AG04449 (cell line): ENCODE measurements at regions not wholly inside any gene's neighbourhood (a gene's known extent, or its start where the extent isn't known, plus 50 kb on each side); places are given as distances from the start of the nearest gene placed in this dataset.

Experiments
- CTCF ChIA-PET: fragments of 350-600 bp; formaldehyde crosslinking; extraction: SDS; loops from one replicate; lab custom pipeline; 2021; ENCODE audit warnings: antibody characterized with exemption; lab: Yijun Ruan, JAX
- POLR2A ChIA-PET: fragments of 400-600, 350-600 bp; formaldehyde crosslinking; extraction: SDS; loops from one replicate; lab custom pipeline; 2020; ENCODE audit warnings: antibody characterized with exemption, inconsistent platforms; lab: Yijun Ruan, JAX
- DNase-seq: peaks from one replicate; pipeline ENCODE4 v3.0.0-alpha.2; 2010; ENCODE audit warnings: low read depth, low spot score
- H3K4me3 ChIP-seq: 2 replicates; pipeline ENCODE4 v1.5.1; 2011; ENCODE audit warnings: low read depth, mild to moderate bottlenecking, control low read depth, low read length
- TF ChIP-seq, protein P1 (sequence below): IDR thresholded peaks from one replicate; pipeline ENCODE4 v1.5.1; 2011; ENCODE audit warnings: mild to moderate bottlenecking, moderate library complexity, low read length, control low read depth, inconsistent platforms; ENCODE audit not compliant: insufficient read depth; ENCODE audit errors: missing control alignments

DNA sequence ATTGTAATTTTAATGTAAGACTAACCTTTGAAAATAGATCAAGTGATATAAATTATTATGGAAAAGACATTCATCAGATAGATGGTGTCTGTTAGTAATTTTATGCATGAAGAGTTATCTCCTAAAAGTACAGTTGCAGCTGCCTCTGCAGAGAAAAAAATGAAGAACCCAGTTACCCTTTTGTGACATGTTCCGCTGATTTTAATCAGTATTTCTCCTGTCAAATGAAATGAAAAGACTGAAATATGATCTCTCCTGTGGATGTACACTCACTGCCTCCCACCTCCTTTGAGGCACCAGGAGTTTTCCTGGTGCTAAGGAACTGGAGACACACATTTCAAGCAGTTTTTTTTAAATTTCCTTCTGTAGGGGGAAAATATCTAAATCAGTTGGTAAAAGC is 277.4 kb downstream of the KIF4B start:
- CTCF ChIA-PET, result no interaction called here
- DNase-seq, result no peak
- H3K4me3 ChIP-seq, result no peak overlapping the region
- POLR2A ChIA-PET, result no interaction called here
- TF ChIP-seq, protein P1, sequence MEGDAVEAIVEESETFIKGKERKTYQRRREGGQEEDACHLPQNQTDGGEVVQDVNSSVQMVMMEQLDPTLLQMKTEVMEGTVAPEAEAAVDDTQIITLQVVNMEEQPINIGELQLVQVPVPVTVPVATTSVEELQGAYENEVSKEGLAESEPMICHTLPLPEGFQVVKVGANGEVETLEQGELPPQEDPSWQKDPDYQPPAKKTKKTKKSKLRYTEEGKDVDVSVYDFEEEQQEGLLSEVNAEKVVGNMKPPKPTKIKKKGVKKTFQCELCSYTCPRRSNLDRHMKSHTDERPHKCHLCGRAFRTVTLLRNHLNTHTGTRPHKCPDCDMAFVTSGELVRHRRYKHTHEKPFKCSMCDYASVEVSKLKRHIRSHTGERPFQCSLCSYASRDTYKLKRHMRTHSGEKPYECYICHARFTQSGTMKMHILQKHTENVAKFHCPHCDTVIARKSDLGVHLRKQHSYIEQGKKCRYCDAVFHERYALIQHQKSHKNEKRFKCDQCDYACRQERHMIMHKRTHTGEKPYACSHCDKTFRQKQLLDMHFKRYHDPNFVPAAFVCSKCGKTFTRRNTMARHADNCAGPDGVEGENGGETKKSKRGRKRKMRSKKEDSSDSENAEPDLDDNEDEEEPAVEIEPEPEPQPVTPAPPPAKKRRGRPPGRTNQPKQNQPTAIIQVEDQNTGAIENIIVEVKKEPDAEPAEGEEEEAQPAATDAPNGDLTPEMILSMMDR, result no peak

DNA sequence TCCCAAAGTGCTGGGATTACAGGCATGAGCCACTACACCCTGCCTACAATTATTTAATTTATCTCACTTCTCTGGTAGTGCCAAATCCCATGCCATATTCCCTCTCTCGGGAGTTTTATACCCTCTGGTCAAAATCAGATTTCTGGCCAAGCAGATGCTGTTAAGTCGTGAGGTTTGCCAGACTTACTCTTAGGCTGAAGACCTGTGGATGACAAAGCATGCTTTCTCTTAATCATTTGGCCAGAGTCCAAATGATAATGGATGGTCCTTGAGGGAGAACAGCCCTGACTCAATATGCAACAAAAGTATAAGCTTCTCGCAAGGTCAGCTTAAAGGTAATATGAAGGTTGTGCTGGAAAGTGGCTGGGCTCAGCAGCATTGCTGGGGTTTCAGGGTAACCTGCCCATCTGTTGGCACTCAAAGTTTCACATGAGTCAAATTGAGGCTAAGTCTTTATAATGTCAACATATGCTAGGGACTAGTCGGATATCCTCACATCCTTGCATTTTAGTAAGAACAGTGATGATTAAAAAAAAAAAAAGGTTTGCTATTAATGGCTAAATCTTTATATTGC is 280.1 kb downstream of the KIF4B start:
- TF ChIP-seq, protein P1, result no peak
- DNase-seq, result no peak
- no peak overlapping the region for H3K4me3 ChIP-seq
- CTCF ChIA-PET, result no interaction called here
- POLR2A ChIA-PET, result no interaction called here

DNA sequence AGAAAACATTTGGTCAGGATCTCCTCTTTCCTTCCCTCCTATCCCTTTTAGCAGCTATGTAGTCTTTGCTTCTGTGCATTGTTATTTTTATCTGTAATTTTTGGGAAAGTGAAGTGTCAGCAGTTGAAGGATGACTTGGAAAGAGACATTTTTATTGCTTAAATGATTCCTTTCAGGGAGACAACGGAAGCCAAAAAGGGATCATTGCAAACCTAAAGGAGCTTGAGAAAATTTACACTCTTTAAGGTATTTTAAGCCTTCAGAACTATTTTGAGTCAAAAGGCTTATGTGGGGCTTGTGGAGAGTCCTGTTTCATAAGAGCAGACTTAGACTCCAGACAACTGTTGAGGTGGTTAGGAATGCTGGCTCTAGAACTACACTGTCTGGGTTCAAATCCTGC is 281.6 kb downstream of the KIF4B start:
- H3K4me3 ChIP-seq, result no peak overlapping the region
- ChIA-PET CTCF (no interaction called here), POLR2A (no interaction called here)
- DNase-seq, result no peak
- TF ChIP-seq, protein P1, result no peak

GRCh38 chr5:155299386-155300005 is 285.9 kb downstream of the KIF4B start:
- CTCF ChIA-PET, result no interaction called here
- DNase-seq, result no peak
- POLR2A ChIA-PET, result no interaction called here
- TF ChIP-seq, protein P1, result no peak
- no peak overlapping the region for H3K4me3 ChIP-seq

- CTCF ChIA-PET, result no interaction called here
- TF ChIP-seq, protein P1, result no peak
- POLR2A ChIA-PET, result no interaction called here
- DNase-seq, result no peak
- no peak overlapping the region for H3K4me3 ChIP-seq
Measured at GRCh38 chr5:155303120-155303519, 289.6 kb downstream of the KIF4B start.

DNA sequence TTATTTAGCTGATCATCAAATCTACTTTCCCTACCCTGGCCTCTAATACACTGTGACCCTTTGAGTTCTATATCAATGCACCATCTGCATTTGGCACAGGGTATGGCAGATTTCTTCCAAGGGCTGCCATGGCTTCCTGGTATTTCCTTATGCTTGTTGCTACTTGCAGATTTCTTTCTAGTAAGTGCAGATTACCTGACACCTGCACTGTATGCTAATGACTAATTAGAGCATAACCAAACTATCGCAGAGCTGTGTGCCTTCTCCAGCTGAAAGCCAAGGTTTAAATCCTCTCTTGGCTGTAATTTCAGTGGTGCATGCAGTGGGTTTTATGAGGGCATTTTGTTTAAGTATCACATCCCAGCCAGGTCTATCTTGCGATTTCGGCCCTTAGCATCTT is 293.7 kb downstream of the KIF4B start:
- ChIA-PET POLR2A (no interaction called here), CTCF (no interaction called here)
- TF ChIP-seq, protein P1, result no peak
- no peak overlapping the region for H3K4me3 ChIP-seq
- no peak for DNase-seq
